Activated naive CD4-positive, alpha-beta T cell treated with Interleukin-2 at 50 U/mL for 16 hours (primary cell): ENCODE measurements at regions not wholly inside any gene's neighbourhood (a gene's known extent, or its start where the extent isn't known, plus 50 kb on each side); places are given as distances from the start of the nearest gene placed in this dataset.
"Not testable (repeated sequence)": the region's sequence is repeated elsewhere in the genome, so short reads cannot be mapped to it uniquely, and the experiment has no call there.

ENCODE experiments used
- DNase-seq: peaks from one replicate; pipeline ENCODE4 v3.0.0-alpha.2; 2020

DNA sequence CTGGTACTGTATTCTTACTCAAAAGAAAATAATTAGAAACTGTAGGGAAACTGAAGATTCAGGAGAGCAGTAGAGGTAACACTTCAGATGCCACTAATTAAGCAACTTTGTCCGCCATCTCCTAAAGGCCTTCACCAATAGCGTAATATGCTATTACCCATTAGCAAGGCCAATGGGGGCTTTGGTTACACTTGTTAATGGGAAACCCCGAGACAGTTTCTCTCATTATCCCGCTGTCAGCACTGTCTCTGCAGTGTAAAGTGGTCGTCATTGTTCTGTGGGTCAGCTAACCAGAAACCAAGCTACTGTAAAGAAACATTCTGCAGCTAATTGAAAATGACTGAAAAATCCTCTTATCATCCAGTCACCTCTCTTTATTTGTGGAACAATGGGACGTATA lies 468.0 kb upstream of the POU3F2 start:
- no peak for DNase-seq

GRCh38 chr6:98380589-98380988 lies 453.8 kb upstream of the POU3F2 start:
- no peak for DNase-seq

- no peak for DNase-seq
These were observed 452.1 kb upstream of the POU3F2 start for GRCh38 chr6:98382246-98382645.

DNA sequence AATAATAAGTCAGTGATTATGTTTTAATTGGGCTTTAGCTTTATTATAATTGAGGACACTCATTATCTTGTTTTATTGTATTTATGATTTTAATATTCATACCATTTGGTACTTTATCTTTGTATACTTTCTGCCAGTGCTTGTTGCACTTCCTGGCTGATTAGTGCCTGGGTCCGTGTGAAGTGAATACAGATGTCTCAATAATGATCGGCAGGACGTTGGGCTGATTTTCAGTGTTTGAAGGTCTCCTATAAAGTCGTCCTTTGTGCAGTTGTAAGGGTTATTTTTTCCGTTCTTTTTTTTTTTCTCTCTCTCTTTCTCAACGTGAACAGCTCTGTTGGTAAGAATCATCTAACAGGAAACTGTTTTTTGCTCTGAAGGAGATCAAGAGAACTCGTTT lies 450.0 kb upstream of the POU3F2 start:
- DNase-seq, result no peak

DNA sequence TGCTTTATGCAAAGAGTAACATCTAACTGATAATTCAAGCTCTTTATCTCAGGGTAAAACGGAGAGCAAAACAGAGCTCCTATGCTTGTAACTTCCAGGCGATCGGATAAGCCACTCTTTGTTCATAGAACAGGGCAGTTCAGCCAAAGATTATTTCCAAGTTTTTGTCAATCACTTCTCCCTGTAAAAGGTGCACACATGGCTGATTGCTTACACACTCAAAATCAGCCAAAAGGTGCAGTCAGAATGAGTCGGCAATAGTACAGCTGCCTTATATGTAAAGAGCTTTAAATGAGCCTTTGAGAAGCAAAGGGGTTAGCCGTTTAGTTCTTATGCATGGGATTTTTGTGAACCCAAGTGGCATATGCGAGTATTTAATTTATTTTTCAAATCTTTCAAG lies 449.6 kb upstream of the POU3F2 start:
- no peak for DNase-seq

GRCh38 chr6:98395610-98396166 lies 438.7 kb upstream of the POU3F2 start:
- DNase-seq, result no peak

- no peak for DNase-seq
These were observed 418.3 kb upstream of the POU3F2 start for GRCh38 chr6:98416027-98416426.

DNA sequence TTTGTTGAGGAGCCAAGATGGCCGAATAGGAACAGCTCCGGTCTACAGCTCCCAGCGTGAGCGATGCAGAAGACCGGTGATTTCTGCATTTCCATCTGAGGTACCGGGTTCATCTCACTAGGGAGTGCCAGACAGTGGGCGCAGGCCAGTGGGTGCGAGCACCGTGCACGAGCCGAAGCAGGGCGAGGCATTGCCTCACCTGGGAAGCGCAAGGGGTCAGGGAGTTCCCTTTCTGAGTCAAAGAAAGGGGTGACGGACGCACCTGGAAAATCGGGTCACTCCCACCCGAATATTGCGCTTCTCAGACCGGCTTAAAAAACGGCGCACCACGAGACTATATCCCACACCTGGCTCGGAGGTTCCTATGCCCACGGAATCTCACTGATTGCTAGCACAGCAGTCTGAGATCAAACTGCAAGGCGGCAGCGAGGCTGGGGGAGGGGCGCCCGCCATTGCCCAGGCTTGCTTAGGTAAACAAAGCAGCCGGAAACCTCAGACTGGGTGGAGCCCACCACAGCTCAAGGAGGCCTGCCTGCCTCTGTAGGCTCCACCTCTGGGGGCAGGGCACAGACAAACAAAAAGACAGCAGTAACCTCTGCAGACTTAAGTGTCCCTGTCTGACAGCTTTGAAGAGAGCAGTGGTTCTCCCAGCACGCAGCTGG lies 417.7 kb upstream of the POU3F2 start:
- not testable (repeated sequence) for DNase-seq

DNA sequence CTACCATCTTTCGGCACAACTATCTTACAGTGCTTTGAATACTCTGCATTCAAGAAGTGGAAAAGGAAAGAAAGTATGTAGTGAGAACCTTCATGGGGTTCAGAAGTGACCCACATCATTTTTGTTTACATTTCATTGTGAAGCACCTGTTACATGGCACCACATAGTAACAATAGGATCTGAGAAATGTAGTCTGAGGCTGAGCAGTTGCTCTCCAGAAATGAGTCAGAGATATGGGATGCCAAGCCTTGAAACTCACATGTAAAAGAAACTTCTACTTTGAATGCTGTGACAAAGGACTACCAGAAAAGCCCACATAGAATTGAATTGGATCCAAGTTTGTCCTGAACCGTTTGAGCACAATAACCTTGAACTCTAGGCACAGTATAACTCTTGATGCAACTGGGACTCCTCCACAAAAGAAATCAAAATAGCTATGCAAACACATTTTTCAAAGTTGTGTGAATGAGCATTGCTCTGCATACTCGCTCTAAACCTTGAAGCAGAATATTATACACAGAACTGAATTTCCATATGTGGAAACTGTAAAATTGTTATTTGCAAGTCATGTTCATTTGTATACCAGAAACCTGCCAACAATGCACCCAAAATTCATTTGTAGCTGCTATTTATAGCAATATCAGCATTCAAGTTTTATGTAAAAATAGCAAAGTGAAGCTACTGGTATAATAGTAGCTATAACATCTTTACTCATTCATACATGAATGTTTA lies 400.9 kb upstream of the POU3F2 start:
- no peak for DNase-seq

DNA sequence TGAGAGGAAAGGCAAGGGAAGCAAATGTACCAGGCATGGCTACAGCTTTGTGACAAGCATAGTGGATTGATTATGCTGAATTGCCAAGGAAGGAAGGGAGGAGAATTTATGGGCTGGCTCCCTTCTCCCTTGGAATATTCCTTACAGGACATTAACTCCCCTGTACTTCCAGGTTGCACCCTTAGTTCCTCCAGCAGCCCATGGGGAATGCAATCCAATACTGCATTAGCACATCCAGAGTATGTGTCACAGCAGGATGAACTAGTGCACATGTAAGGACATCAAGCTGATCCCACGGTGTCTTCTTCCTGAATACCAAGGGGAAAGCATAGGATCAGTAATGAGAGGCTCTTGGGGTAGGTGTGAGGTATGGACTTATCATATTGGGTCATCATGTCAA lies 390.7 kb upstream of the POU3F2 start:
- no peak for DNase-seq

DNA sequence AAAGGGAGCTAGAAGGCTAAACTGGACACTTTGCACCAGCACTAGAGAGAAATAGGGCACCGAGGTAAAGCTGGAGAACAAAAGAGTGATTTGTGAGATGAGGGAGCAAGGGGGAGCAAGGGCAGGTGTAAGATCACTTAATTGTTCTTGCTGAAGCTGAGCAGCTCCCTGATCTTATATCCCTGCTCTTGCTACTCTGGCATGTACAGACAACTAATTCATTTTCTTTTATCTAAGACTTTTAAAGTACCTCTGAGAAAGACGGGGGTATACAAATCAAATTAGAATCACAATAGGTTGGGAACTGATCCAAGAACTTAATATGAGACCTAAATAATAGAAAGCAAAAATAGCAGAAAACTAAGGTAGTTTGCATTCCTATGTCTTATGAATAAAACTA lies 381.7 kb upstream of the POU3F2 start:
- no peak for DNase-seq

DNA sequence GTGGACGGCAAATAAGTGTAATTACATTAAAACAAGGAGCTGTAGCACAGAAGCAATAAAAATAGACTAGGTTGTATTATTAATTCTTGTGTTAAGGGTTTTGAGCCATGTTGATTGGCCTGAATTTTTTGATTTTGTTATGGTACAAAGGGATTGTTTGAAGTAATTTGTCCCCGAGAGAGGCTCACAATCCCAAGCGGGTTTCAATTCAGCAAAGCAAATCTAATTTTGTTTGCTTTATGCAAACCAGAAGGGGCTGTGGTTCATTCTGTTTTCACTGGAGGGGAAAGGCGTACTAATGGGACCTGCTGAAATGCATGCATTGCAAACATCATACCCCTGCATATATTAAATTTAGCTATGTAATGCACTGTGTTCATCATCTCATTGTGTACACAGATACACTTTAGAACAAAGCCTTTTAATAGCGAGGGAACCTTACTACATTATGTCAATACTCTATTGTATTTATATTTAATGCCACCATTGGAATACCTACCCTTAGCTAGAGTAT lies 379.5 kb upstream of the POU3F2 start:
- DNase-seq, result no peak

- no peak for DNase-seq
These were observed 375.7 kb upstream of the POU3F2 start for GRCh38 chr6:98458708-98459107.

DNA sequence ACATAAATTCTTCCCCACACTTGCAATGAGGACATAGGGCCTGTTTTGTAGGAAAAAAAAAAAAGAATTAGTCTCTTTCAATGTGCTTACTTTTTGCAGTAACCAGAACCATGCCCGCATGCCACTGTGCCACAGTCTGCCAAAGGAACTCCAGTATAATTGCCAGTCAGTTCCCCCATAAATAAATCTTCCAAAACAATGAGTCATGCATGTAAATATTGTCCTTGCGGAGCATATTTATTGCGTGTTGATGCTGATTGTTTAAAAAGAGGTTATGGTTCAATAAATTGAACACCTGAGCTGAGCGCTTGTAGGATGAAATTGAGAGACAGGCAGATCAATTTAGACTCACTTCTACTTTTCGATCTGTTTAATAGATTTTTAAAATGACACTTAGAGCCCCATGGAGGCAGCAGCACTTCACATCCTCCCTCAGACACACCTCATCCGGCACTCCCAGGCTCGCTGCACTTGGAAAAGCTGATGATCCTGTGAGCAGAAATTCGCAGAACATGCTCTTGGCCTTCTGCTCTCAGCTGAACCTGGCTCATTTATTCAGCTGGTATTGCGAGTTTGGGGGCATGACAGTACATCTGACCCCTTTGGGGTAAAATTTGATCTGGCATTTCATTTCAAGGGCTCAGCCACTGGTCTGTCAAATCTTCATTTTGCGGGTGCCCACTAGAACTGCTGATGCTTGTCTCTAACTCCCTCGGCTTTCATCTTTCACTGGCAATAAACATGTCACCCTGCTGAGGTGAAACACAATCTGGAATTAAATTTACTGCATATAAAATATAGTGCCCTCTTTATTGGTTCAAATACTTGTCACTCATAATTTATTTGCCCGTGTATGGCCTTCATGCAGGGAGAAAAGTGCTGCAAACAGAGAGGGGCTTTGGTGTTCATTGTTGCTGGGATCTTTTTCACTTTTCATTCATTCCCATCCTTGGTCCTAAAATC lies 371.1 kb upstream of the POU3F2 start:
- no peak for DNase-seq

DNA sequence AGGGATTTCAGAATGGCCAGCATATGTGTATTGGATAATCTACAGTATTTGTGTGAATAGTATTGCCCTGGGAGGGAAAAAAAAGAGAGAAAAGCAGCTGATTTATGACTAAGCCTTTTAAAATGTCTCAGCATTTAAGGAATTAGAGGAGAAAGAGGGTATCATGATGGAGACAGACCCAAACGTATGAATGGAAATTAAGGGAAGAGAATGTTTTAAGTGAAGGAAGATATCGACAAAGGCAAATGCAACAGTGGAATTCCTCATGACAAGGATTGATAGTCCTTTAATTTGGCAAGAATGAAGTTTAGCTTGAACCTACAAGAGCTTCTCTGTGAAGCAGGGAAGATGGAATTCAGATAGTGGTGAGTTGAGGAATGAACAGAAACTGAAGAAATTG lies 367.3 kb upstream of the POU3F2 start:
- DNase-seq, result no peak

- no peak for DNase-seq
These were observed 366.5 kb upstream of the POU3F2 start for GRCh38 chr6:98467902-98468301.

- DNase-seq, result no peak
These were observed 365.2 kb upstream of the POU3F2 start for GRCh38 chr6:98469141-98469540.

DNA sequence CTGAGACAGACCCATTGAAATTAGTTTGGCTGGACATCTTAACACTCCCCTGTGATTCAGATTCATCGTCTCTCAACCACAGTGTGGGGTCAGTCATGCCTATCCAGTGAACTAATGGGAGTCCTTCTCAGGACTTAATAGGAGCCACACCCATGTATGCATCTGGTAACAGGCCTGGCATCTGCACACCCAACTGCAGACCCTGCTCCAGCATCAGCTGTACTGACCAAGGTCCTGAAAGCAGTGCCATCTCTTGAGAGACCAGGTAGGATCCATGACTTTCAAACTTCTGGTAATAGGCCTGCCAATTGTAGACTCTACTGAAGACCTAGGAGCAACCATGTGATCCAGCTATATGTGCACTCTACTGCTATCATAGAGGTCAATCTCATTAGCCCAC lies 363.6 kb upstream of the POU3F2 start:
- DNase-seq, result no peak

GRCh38 chr6:98471444-98471843 lies 362.9 kb upstream of the POU3F2 start:
- DNase-seq, result no peak

DNA sequence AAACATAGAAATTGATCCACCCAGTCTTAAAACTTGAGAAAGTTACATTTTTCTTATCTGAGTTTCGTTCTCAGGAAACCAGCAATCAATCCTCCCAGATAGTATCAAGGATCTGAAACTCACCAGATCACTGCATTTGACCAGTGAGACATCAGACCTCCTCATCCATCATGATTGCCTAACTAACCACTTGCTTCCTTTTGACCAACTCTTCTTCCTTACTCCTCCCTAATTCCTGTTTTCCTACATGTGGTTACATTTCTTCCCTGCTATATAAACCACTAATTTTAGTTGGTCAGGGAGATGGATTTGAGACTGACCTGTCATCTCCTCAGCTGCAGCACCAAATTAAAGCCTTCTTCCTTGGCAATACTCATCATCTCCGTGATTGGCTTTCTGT lies 357.1 kb upstream of the POU3F2 start:
- no peak for DNase-seq

GRCh38 chr6:98484696-98485095 lies 349.7 kb upstream of the POU3F2 start:
- DNase-seq, result no peak

DNA sequence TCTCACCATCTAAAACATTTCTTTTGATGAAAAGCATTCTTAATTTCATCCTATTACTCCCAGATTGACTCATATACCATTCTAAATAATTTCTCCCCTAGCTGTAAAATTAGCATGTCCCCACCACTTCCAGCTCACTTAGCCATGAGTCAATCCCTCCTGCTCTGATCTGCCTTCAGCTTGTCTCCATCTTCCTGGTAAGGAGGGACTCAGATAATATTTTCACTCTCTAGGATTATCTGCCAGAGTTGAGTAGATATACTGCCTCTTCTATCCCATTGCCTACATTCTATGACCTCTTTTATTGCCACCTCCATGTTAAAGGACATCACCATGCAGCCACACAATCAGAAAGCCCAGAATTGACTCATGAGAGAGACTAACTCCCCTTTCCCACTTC lies 348.8 kb upstream of the POU3F2 start:
- no peak for DNase-seq

- DNase-seq, result no peak
These were observed 348.3 kb upstream of the POU3F2 start for GRCh38 chr6:98486057-98486456.
